ENCODE measurements at regions not wholly inside any gene's neighbourhood (a gene's known extent, or its start where the extent isn't known, plus 50 kb on each side); places are given as distances from the start of the nearest gene placed in this dataset.

DNA sequence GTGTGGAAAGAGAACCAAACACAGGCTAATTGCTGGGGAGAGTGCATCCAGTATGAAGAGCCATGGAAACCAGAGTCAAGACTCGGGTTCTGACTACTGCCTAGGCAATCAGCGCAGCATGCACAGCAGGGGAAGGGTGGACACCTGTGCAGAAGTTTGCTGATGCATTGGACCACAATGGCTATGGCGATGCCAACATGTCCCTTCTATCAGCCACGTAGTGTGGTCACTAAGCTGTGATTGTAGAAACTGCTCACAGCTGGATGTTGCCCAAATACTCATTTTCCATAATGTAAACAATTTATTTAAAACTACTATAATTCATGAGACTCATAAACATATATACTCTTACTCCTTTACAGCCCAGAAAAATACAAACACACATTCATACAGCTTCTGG lies 1718.2 kb downstream of the EFNB2 start (continued):
- no peak for TF ChIP-seq SRF (IDR thresholded peaks at IDR 0.05; ENCODE audit: low read depth)

DNA sequence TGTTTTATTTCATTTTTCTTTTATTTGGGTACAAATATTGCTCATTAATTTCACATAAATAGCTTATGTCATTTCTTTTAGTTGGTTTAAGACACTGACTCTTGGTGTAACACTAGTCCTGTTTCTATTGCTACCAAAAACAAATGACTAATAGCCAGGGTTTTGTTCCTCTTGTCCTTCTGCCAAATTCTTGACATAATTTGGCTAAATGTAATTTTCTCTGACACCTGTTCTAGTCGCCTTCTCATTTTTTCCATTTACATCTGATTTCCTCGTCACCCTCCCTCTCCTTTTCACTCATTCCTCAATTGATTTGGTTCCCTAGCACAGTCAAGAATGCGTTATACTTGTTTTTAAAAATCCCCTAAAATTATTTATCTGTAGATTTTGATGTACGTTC lies 1718.7 kb downstream of the EFNB2 start:
- RAD21 ChIA-PET (ENCODE audit: low non-redundant PET in 1 of 2, low total read pairs in 2 of 2, uncharacterized antibody in 2 of 2, unreplicated experiment in 2 of 2), result no interaction called here
- no peak overlapping the region for H3K9ac ChIP-seq (ENCODE audit: low read length)
- no peak overlapping the region for H3K4me2 ChIP-seq (ENCODE audit: low read length)
- no peaks in the 10 kb centered on the region for H3K27me3 ChIP-seq (ENCODE audit: insufficient read depth, low read length)
- no peaks in the 10 kb centered on the region for H3K79me2 ChIP-seq (ENCODE audit: insufficient read depth, low read length)
- no peak for ATAC-seq
- BruUV-seq (replicated peaks), result no TSS peak
- CTCF ChIA-PET, result no interaction called here
- no peak overlapping the region for H3K4me3 ChIP-seq (replicated peaks in 1 of 2; ENCODE audit: low read depth in 1 of 2, low read length in 2 of 2)
- H3K9me3 ChIP-seq (ENCODE audit: control insufficient read depth in 1 of 2, insufficient read depth in 1 of 2, low read depth in 1 of 2, low read length in 2 of 2), result no peaks in the 10 kb centered on the region
- no peaks in the 10 kb centered on the region for H3K4me1 ChIP-seq (ENCODE audit: control insufficient read depth in 1 of 2, insufficient read depth in 2 of 2, low read length in 2 of 2)
- TF ChIP-seq CBX3 (IDR thresholded peaks at IDR 0.05; ENCODE audit: low read depth) (no peak), POLR2A (IDR thresholded peaks at IDR 0.05; ENCODE audit: borderline replicate concordance, extremely low read depth, insufficient read depth, insufficient read length) (no peak), RAD21 (IDR thresholded peaks at IDR 0.05; ENCODE audit: low read depth) (no peak), ZNF274 (IDR thresholded peaks at IDR 0.05; ENCODE audit: low read depth, low read length) (no peak), ELF1 (IDR thresholded peaks at IDR 0.05; ENCODE audit: borderline replicate concordance, low read depth) (no peak), TCF7L2 (IDR thresholded peaks at IDR 0.05; ENCODE audit: borderline replicate concordance, extremely low read depth, insufficient read depth, insufficient read length) (no peak), EZH2phosphoT487 (IDR thresholded peaks at IDR 0.05; ENCODE audit: borderline replicate concordance) (no peak), YY1 (IDR thresholded peaks at IDR 0.05; ENCODE audit: extremely low read depth, insufficient replicate concordance, low read depth, low read length) (no peak)
- TF ChIP-seq, protein P1, sequence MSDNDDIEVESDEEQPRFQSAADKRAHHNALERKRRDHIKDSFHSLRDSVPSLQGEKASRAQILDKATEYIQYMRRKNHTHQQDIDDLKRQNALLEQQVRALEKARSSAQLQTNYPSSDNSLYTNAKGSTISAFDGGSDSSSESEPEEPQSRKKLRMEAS (IDR thresholded peaks at IDR 0.05), result no peak
- TF ChIP-seq, protein P2, sequence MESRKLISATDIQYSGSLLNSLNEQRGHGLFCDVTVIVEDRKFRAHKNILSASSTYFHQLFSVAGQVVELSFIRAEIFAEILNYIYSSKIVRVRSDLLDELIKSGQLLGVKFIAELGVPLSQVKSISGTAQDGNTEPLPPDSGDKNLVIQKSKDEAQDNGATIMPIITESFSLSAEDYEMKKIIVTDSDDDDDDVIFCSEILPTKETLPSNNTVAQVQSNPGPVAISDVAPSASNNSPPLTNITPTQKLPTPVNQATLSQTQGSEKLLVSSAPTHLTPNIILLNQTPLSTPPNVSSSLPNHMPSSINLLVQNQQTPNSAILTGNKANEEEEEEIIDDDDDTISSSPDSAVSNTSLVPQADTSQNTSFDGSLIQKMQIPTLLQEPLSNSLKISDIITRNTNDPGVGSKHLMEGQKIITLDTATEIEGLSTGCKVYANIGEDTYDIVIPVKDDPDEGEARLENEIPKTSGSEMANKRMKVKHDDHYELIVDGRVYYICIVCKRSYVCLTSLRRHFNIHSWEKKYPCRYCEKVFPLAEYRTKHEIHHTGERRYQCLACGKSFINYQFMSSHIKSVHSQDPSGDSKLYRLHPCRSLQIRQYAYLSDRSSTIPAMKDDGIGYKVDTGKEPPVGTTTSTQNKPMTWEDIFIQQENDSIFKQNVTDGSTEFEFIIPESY (IDR thresholded peaks at IDR 0.05; ENCODE audit: extremely low read depth, insufficient replicate concordance, low read length), result no peak
- no peak overlapping the region for H2AFZ ChIP-seq (ENCODE audit: low read depth, low read length, poor library complexity, severe bottlenecking)
- no peaks in the 10 kb centered on the region for H3K9me2 ChIP-seq (ENCODE audit: insufficient read depth)
- no peak overlapping the region for H3K27ac ChIP-seq (ENCODE audit: low read depth, low read length)
- intact Hi-C loops (cut with micrococcal nuclease), result no loop called here
- POLR2A ChIA-PET, result no interaction called here
- no peak for DNase-seq (ENCODE audit: low read depth, low spot score)
- H3K36me3 ChIP-seq (ENCODE audit: control insufficient read depth in 1 of 2, insufficient read depth in 2 of 2, low read length in 2 of 2), result no peaks in the 10 kb centered on the region
- H4K20me1 ChIP-seq (ENCODE audit: insufficient read depth), result no peaks in the 10 kb centered on the region

Measured in HCT116 (cell line).